DLD1 (cell line): ENCODE measurements at regions not wholly inside any gene's neighbourhood (a gene's known extent, or its start where the extent isn't known, plus 50 kb on each side); places are given as distances from the start of the nearest gene placed in this dataset.

Experiments used
- in situ Hi-C: cut with HindIII; loops from 2 replicates; pipeline ENCODE4 v1.10.0; 2017; ENCODE audit warnings: low sequenced_read_pairs

DNA sequence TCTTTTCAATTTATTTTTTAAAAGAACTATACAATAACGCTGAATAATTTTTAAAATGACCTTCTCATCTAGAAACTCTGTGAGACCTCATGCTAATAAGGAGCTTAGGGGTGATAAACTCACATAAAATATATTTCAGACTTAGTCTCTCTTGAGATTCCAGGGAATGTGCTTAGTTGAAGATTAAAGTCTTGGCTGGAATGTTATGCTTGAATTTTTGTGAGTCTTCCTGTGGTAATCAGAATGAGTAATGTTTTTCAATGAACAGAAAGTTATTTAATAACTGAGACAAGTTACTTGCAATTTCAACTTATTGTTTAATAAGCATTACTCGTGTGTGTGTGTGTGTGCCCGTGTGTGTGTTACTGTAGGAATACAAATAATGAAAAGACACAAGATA, 379.9 kb upstream of the EPHA7 start:
- in situ Hi-C loops: no loop called here

DNA sequence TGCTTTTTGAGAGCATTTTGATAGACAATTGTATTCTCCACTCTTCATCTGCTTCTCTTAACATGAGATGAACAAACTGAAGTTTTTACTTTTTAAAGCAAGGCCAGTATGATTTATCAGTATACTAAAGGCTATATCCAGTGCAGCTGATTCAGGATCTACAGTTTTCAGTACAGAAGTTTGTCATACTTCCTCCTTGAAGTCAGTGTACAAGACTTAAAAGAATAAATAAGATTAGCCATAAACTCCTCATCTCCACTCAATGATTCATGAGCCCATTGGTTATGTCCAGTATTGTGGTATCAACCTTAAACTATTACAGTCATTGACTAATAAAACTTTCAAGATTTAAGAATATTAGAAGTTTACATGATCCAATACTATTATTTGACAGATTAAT, 374.8 kb upstream of the EPHA7 start:
- in situ Hi-C loops: no loop called here

GRCh38 chr6:93792746-93793145, 373.4 kb upstream of the EPHA7 start:
- in situ Hi-C loops: no loop called here

GRCh38 chr6:93790981-93791380, 371.6 kb upstream of the EPHA7 start:
- in situ Hi-C loops: no loop called here

GRCh38 chr6:93789532-93789931, 370.2 kb upstream of the EPHA7 start:
- in situ Hi-C loops: no loop called here

DNA sequence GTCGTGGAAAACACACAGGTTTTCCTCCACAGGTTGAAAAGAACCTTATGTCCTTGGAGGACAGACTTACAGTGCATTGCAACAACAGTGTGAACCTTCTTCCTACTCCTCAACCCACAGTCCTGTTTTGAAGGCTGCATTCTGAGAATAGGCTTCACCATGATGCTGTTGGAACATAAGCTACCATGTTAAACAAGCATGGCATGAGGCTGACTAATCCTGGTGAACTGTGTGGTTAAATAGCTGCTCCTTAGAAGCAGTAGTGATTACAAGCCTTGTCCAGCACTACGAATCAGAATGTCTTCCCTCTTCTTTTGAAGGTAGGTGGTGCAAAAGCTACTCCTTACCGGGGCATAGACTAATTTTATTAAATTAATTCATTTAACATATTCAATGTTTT, 368.5 kb upstream of the EPHA7 start:
- in situ Hi-C loops: no loop called here

DNA sequence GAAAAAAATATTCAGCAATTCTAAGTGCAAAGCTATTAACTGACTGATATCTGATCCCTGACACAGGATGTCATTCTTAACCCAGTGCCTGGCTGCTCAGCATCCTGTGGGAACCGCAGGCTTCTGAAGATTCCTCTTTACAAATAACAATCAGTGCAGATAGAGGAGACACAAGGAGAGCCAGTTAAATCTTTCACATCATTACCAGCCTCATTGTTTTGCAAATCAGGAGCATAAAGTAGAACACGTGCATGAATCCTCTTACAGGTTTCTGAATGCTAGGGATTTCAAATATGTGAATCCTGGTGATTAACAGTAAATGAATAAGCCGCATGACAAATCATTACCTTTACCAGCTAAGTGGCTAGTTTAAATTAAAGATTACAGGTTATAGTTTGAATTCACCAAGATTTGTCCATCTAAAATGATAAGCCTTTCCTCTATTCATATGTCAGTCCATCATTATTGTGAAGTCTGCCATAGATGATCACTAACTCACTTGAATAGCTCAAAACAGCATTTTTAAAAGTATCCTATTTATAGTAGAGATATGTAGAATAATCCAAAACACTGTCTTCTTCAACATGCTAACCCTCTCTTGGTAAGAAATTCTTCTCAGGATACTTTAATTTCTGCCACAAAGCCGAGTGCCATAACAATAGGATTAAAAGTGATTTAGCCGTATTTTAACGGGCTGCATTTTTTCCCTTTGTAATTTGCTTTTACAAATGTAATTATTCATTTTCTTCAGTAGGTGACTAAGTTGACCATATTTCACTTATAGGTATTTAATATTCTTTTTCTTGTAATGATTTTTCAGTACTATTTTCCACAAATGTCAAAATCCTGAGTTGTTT, 367.3 kb upstream of the EPHA7 start:
- in situ Hi-C loops: no loop called here

DNA sequence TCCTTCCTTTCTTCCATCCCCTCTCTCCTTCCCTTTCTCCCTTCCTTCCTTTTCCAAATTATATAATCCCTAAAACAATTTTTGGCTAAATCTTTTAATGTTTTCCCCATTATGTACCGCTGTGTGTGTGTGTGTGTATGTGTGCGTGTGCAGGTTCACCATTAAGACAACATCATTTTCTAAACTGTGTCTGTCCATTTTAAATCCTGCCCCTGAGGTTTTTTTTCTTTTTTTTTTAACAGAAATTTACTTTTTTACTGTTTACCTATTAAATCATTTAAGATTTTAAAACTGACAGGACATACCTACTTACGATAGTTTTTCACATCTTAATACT, 366.3 kb upstream of the EPHA7 start:
- in situ Hi-C loops: no loop called here

- in situ Hi-C loops: no loop called here
These were observed 365.7 kb upstream of the EPHA7 start for GRCh38 chr6:93784794-93785693.

GRCh38 chr6:93779086-93779841, 359.9 kb upstream of the EPHA7 start:
- in situ Hi-C loops: no loop called here

DNA sequence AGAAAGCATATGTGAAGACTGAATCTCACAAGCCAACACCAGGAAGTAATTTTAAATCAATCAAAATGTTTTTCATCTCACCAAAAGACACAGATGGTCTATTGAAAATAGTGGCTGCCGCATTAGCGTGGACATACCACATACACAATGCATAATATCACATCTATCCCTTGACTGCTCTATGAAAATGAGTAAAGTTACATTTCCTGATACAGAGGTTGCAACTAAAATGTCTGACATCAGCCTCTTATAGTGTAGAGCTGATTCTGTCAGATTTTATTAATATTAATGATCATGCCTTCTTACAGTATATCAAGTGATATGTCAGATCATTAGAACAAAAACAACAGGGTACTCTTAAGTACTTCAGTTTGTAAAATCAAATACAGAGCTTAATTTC, 339.8 kb upstream of the EPHA7 start:
- in situ Hi-C loops: no loop called here

DNA sequence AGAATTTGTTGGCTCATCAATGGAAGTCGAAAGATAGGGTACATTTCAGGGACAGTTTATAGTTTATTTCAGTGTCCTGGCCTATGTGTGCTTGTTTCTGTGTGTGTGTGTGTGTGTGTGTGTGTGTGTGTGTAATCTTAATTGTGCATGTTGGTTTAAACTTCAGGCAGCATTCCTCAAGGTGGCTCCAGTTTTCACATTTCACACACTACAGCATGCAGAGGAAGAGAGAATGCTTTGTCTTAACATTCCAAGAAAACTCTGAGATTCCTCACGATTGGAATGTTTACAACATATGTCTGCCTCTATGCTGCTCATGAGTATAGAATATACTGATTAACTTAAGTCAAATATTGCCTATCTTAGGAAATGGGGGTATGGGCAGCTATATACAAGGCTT, 332.6 kb upstream of the EPHA7 start:
- in situ Hi-C loops: no loop called here

- in situ Hi-C loops: no loop called here
These were observed 330.6 kb upstream of the EPHA7 start for GRCh38 chr6:93749930-93750329.

GRCh38 chr6:93749191-93749590, 329.8 kb upstream of the EPHA7 start:
- in situ Hi-C loops: no loop called here

- in situ Hi-C loops: no loop called here
These were observed 327.5 kb upstream of the EPHA7 start for GRCh38 chr6:93746892-93747291.

DNA sequence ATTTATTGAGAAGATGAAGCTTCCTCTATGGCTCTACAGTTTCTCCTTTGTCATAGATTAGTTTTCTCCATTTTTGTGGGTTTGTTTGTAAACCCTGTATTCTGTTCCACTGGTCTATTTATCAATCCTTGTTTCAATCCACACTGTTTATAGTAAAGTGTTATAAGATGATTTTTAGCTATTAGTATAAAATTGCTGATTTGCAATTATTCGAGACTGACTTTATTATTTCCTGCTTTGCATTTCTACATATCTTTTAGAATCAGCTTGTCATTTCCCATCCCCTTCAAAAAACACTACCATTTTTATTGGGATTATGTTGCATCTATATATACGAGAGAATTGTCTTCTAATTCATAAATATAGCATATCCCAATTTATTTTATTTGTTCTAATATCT, 325.9 kb upstream of the EPHA7 start:
- in situ Hi-C loops: no loop called here

GRCh38 chr6:93735099-93735498, 315.7 kb upstream of the EPHA7 start:
- in situ Hi-C loops: no loop called here

- in situ Hi-C loops: no loop called here
These were observed 311.9 kb upstream of the EPHA7 start for GRCh38 chr6:93731306-93731705.

GRCh38 chr6:93728150-93728549, 308.8 kb upstream of the EPHA7 start:
- in situ Hi-C loops: no loop called here

DNA sequence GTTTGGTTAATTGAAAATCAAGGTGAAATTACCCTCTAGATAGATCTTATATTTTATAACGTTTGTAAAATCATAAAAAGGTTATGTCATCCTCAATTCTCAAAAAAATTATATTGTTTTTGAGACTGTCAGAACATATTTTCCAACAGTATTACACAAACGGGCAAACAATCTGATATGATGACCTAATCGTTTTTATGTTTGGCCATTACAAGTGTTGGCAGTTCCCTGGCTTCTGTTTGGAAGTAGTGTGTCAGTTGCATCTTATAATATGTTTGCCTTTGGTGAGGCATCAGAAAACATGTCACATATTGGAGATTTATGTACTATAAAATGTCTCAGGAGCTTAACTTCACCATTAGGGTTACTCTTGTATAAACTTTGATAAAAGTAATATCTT, 308.1 kb upstream of the EPHA7 start:
- in situ Hi-C loops: no loop called here

DNA sequence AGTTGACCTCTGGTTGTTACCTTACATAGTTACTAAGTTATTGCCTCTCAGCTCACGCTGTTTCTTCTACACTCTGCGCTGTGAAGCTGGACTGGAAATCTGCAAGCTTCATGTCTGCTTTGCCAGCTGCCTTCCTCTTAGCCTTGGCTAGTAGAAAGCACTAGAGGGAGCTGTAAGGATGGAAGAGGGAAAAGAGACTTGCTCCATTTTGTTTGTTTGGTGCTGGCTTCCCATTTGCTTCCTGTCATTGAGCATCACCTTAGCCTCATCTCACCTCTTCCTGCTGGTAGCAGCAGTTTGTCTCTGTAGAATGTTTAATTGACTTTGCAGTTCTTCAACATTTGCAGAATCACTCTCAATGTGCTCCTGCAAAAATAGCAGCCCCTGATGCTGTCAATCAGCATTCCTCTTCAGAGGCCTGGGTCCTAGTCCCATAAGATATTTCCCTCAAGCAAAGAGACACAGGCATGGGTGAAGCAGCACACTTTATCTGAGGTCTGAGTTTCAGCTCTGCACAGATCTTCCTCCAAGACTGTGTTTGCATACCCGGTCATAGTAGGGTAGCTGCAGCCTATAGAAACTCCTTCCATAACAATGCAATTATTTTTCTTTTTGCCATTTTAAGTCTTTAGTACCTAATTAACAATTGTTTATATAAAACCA, 302.2 kb upstream of the EPHA7 start:
- in situ Hi-C loops: no loop called here
